Activated naive CD8-positive, alpha-beta T cell treated with anti-CD3 and anti-CD28 coated beads, Interleukin-2, amount 50 U/mL, for 24 hours (primary cell): ENCODE measurements at regions not wholly inside any gene's neighbourhood (a gene's known extent, or its start where the extent isn't known, plus 50 kb on each side); places are given as distances from the start of the nearest gene placed in this dataset.

Source experiments
- ATAC-seq: fragments of 150-1000 bp; cut with Tn5 transposase; one replicate; pipeline ENCODE4 v1.10.0; 2021
- DNase-seq: peaks from one replicate; pipeline ENCODE4 v3.0.0; 2021
- H3K27ac Mint-ChIP-seq: one replicate; pipeline ENCODE4 v1.8.0; 2021; ENCODE audit warnings: mild to moderate bottlenecking, mixed read lengths
- H3K27me3 Mint-ChIP-seq: one replicate; pipeline ENCODE4 v1.8.0; 2021; ENCODE audit warnings: mixed read lengths
- H3K36me3 Mint-ChIP-seq: one replicate; pipeline ENCODE4 v1.8.0; 2021; ENCODE audit warnings: low read depth, mixed read lengths
- H3K4me1 Mint-ChIP-seq: one replicate; pipeline ENCODE4 v1.8.0; 2021; ENCODE audit warnings: mixed read lengths
- H3K4me3 Mint-ChIP-seq: one replicate; pipeline ENCODE4 v1.8.0; 2021; ENCODE audit warnings: mild to moderate bottlenecking, moderate library complexity, mixed read lengths
- H3K9me3 Mint-ChIP-seq: one replicate; pipeline ENCODE4 v1.8.0; 2021; ENCODE audit warnings: mixed read lengths

DNA sequence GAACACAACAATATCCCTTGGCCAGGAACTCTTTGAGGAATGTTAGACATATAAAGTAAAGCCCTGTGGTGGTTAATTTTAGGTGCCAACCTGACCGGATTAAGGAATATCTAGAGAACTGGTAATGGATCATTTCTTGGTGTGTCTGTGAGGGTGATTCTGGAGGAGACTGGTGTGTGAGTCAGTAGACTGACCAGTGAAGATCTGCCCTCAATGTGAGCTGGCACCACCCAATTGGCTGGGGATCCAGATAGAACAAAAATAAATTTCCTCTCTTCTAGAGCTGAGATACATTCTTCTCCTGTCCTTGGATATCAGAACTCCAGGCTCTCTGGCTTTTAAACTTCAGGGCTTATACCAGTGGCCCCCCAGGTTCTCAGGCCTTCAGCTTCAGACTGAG lies 56.2 kb upstream of the TNPO1 start:
- no peaks in the 10 kb centered on the region for H3K4me1 Mint-ChIP-seq
- no peak for DNase-seq
- H3K9me3 Mint-ChIP-seq = no peaks in the 10 kb centered on the region
- no peak for ATAC-seq
- no peak overlapping the region for H3K4me3 Mint-ChIP-seq
- no peak overlapping the region for H3K27ac Mint-ChIP-seq
- peaks cover 20% of the 10 kb centered on the region for H3K27me3 Mint-ChIP-seq
- no peaks in the 10 kb centered on the region for H3K36me3 Mint-ChIP-seq

DNA sequence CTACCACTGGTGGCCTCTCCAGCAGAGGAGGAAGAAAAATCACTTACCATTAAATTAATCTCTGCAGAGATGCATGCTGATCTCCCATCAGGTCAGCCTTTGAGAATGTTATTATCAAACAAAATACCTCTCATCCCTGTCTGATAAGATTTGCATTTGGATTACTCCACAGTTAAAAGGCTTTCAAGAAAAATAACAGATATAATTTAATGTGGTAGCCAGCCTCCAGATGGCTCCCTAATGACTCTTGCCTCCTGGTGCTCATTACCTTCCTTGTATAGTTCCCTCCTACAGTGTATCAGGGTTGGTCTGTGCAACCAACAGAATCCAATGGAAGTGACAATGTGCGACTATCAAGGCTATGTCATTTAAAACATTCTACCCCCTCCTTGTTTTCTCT lies 63.6 kb upstream of the TNPO1 start:
- no peak overlapping the region for H3K4me3 Mint-ChIP-seq

DNA sequence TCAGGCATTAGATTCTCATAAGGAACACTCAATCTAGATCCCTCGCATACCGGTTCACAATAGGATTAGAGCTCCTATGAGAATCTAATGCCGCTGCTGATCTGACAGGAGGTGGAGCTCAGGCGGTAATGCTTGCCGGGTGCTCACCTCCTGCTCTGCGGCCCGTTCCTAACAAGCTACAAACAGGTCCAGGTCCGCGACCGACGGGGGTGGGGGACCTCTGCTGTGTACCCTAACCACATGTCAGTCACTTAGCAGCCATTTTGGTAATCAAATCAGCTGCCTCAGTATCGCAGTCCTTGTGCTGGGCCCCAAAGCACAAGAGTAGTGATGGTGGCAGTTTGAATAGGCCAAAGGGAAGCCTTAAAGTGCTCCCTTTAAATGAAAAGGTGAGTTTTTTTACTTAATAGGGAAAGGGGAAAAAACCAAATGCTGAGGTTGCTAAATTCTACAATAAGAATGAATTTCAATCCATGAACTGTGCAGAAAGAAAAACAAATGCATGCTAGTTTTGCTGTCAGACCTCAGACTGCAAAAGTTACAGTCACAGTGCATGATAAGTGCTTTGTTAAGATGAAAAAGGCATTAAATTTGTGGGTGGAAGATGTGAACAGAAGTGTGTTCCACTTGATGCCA lies 67.0 kb upstream of the TNPO1 start:
- no peaks in the 10 kb centered on the region for H3K4me1 Mint-ChIP-seq
- ATAC-seq (no peak), DNase-seq (no peak)
- no peaks in the 10 kb centered on the region for H3K36me3 Mint-ChIP-seq
- H3K27ac Mint-ChIP-seq = no peak overlapping the region
- H3K4me3 Mint-ChIP-seq = no peak overlapping the region
- peaks cover 2% of the 10 kb centered on the region for H3K27me3 Mint-ChIP-seq
- no peaks in the 10 kb centered on the region for H3K9me3 Mint-ChIP-seq

More for the DNA sequence above, 63.6 kb upstream of the TNPO1 start:
- Mint-ChIP-seq H3K9me3 (no peaks in the 10 kb centered on the region), H3K27me3 (peaks cover 2% of the 10 kb centered on the region), H3K36me3 (no peaks in the 10 kb centered on the region), H3K4me1 (no peaks in the 10 kb centered on the region), H3K27ac (no peak overlapping the region)
- ATAC-seq (no peak), DNase-seq (no peak)

DNA sequence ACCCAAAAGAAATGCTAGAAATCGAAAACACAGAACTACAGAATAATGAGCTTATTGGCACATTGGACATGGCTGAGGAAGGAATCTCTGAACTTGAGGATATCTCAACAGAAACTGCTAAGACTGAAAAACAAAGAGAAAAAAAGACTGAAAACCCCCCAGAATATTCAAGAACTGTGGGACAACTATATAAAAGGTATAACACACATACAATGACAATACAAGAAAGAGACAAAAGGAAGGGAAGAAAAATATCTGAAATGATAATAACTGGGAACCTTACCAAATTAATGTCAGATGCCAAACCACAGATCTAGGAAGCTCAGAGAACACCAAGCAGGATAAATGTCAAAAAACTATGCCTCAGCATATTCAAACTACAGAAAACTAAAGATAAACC lies 68.6 kb upstream of the TNPO1 start:
- no peaks in the 10 kb centered on the region for H3K4me1 Mint-ChIP-seq
- DNase-seq = no peak
- no peak for ATAC-seq
- no peak overlapping the region for H3K27ac Mint-ChIP-seq
- peaks cover 4% of the 10 kb centered on the region for H3K27me3 Mint-ChIP-seq
- H3K36me3 Mint-ChIP-seq = no peaks in the 10 kb centered on the region
- H3K9me3 Mint-ChIP-seq = no peaks in the 10 kb centered on the region
- H3K4me3 Mint-ChIP-seq = no peak overlapping the region

GRCh38 chr5:72746736-72747135 lies 69.7 kb upstream of the TNPO1 start:
- Mint-ChIP-seq H3K36me3 (no peaks in the 10 kb centered on the region), H3K4me1 (no peaks in the 10 kb centered on the region), H3K9me3 (no peaks in the 10 kb centered on the region), H3K4me3 (no peak overlapping the region), H3K27me3 (peaks cover 4% of the 10 kb centered on the region), H3K27ac (no peak overlapping the region)
- no peak for ATAC-seq
- DNase-seq = no peak

DNA sequence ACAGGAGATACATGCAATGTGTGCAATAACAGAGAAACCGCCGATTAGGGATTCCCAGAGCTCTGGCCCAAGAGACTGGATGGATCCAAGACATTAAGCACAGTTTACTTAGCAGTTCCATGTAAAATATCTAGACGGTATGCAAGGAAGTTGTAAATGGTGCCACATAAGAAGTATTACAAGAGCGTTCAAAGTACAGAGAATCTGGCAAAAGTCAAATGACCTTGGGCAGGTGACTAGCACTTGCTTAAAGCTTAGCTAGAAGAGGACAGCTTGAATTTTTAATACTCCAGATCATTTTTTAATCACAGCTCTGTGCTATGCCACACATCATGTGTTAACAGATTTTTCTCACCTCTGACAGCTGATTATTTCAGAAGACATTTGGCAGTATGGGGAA lies 72.3 kb upstream of the TNPO1 start:
- Mint-ChIP-seq H3K4me3 (no peak overlapping the region), H3K9me3 (no peaks in the 10 kb centered on the region), H3K27ac (no peak overlapping the region), H3K36me3 (no peaks in the 10 kb centered on the region), H3K4me1 (no peaks in the 10 kb centered on the region), H3K27me3 (peaks cover 4% of the 10 kb centered on the region)
- ATAC-seq (no peak), DNase-seq (no peak)

DNA sequence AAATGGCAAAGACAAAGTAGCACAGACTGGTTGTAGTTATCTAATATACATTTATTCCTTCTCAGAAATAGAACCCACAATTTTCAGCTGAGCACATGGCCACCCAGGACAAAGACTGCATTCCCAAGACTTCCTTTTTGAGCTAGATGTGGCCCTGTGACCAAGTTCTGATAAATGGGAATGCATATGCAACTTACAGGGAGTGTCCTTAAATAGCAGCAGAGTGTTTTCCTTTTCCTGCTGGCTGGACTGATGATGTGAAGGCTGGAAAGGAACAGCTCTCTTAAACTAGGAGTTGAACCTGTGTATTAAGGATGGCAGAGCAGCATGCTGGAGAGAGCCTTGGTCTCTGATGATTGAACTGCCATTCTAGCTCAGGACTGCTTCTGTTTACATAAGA lies 74.7 kb upstream of the TNPO1 start:
- no peaks in the 10 kb centered on the region for H3K4me1 Mint-ChIP-seq

GRCh38 chr5:72733810-72734209 lies 82.7 kb upstream of the TNPO1 start:
- Mint-ChIP-seq H3K4me1 (no peaks in the 10 kb centered on the region), H3K27ac (no peak overlapping the region), H3K4me3 (no peak overlapping the region), H3K36me3 (no peaks in the 10 kb centered on the region), H3K27me3 (peaks cover 4% of the 10 kb centered on the region), H3K9me3 (peaks cover 5% of the 10 kb centered on the region)
- DNase-seq (no peak), ATAC-seq (no peak)

More for the DNA sequence above, 74.7 kb upstream of the TNPO1 start:
- Mint-ChIP-seq H3K9me3 (no peaks in the 10 kb centered on the region), H3K27ac (no peak overlapping the region), H3K27me3 (peaks cover 4% of the 10 kb centered on the region), H3K4me3 (no peak overlapping the region), H3K36me3 (no peaks in the 10 kb centered on the region)
- no peak for ATAC-seq
- no peak for DNase-seq

DNA sequence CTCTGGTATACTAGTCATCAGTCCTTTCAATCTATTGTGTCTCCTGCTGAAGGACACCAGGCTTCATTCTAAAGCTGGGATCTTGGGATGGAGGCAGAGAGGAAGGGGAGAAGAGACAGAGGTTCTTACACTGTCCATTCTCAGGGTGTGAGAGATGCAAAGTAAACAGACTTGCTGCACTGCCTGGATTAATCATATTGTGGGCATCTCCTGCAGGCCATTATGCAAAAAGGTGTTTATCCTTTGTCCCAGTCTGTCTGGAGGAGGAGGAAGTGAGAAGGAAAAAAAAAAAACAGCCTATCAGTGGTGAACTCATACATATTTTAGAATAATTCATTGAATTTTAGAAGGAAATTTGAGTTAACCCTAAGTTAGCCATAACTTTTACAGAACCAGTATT lies 92.9 kb upstream of the TNPO1 start:
- no peak for ATAC-seq
- Mint-ChIP-seq H3K9me3 (no peaks in the 10 kb centered on the region), H3K36me3 (no peaks in the 10 kb centered on the region), H3K4me3 (no peak overlapping the region), H3K27ac (no peak overlapping the region), H3K27me3 (peaks cover 19% of the 10 kb centered on the region), H3K4me1 (no peaks in the 10 kb centered on the region)
- no peak for DNase-seq

DNA sequence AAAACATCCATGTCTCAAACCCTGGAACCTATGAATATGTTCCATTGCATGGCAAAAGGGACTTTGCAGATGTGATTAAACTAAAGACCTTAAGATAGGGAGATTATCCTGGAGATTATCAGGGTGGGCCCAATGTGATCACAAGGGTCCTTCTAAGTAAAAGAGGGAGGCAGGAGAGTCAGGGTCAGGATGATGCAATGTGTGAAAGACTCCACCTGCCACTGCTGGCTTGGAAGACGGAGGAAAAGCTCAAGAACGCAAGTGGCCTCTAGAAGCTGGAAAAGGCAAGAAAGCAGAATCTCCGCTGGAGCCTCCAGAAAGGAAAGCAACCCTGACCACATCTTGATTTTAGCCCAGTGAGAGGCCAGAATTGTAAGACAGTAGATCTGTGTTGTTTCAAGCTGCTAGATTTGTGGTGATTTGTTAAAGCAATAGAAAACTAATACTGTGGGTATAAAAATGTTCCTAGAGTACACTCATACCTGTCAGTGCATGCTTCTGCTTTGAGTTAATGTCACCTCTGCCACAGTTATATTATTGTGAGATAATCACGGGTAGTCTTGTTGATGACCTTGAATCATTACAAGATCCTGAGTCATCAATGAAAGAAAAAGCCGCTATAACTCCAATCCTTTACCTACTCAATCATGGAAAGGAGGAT lies 93.5 kb upstream of the TNPO1 start:
- no peaks in the 10 kb centered on the region for H3K36me3 Mint-ChIP-seq
- no peak overlapping the region for H3K27ac Mint-ChIP-seq

DNA sequence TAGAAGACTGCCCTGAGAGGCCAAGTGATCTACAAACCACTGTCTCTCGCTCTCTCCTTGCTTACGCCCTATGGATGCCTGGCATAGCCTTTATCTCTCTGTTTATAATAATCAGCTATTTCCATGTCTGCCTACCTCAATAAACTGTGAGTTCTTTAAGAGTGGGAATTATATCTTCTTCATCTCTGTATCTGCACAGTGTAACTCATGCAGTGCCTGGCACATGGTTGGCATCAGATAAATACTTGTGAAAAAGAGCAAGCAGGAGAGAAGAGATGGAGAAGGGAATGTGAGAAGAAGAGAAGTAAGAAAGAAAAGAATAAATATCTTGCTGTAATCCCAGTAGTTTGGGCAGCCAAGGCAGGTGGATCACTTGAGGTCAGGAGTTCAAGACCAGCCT lies 94.6 kb upstream of the TNPO1 start:
- DNase-seq (no peak), ATAC-seq (no peak)
- H3K27ac Mint-ChIP-seq = no peak overlapping the region
- no peak overlapping the region for H3K4me3 Mint-ChIP-seq
- no peaks in the 10 kb centered on the region for H3K9me3 Mint-ChIP-seq
- H3K4me1 Mint-ChIP-seq = no peaks in the 10 kb centered on the region
- H3K27me3 Mint-ChIP-seq = peaks cover 19% of the 10 kb centered on the region
- no peaks in the 10 kb centered on the region for H3K36me3 Mint-ChIP-seq

More for the DNA sequence above, 93.5 kb upstream of the TNPO1 start:
- no peaks in the 10 kb centered on the region for H3K4me1 Mint-ChIP-seq
- DNase-seq (no peak), ATAC-seq (no peak)
- no peaks in the 10 kb centered on the region for H3K9me3 Mint-ChIP-seq
- H3K27me3 Mint-ChIP-seq = peaks cover 19% of the 10 kb centered on the region
- H3K4me3 Mint-ChIP-seq = no peak overlapping the region

GRCh38 chr5:72720205-72720604 lies 96.3 kb upstream of the TNPO1 start:
- Mint-ChIP-seq H3K4me1 (no peaks in the 10 kb centered on the region), H3K36me3 (no peaks in the 10 kb centered on the region), H3K4me3 (no peak overlapping the region), H3K27ac (no peak overlapping the region), H3K27me3 (peaks cover 11% of the 10 kb centered on the region), H3K9me3 (no peaks in the 10 kb centered on the region)
- ATAC-seq (no peak), DNase-seq (no peak)

DNA sequence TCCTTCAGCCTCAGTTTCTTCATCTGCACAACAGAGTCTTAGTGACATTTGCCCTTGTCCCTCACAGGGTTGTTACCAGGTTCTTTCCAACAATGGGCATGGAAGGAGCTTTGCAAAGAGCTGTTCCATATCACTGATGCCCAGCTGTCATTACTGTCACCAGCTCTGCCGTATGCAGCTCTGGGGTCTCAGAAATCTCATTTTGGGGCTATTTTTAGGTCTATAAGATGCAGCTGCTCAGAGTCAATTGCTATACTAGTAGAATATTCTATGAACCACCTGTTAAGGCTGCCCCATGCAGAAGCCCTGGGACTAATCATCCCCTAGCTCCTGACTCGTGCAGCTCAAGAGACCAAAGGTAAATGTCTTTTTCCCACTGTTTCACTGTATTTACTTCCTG lies 105.1 kb upstream of the TNPO1 start:
- H3K4me3 Mint-ChIP-seq = no peak overlapping the region
- no peaks in the 10 kb centered on the region for H3K36me3 Mint-ChIP-seq
- no peak overlapping the region for H3K27ac Mint-ChIP-seq
- no peak for DNase-seq
- ATAC-seq = no peak
- no peaks in the 10 kb centered on the region for H3K9me3 Mint-ChIP-seq
- H3K4me1 Mint-ChIP-seq = no peaks in the 10 kb centered on the region
- peaks cover 14% of the 10 kb centered on the region for H3K27me3 Mint-ChIP-seq

GRCh38 chr5:72709341-72709740 lies 107.1 kb upstream of the TNPO1 start:
- Mint-ChIP-seq H3K27ac (no peak overlapping the region), H3K27me3 (peaks cover 21% of the 10 kb centered on the region), H3K4me1 (no peaks in the 10 kb centered on the region), H3K4me3 (no peak overlapping the region), H3K9me3 (no peaks in the 10 kb centered on the region), H3K36me3 (no peaks in the 10 kb centered on the region)
- DNase-seq (no peak), ATAC-seq (no peak)

GRCh38 chr5:72705178-72705577 lies 111.3 kb upstream of the TNPO1 start:
- no peaks in the 10 kb centered on the region for H3K9me3 Mint-ChIP-seq
- no peak for ATAC-seq
- H3K27me3 Mint-ChIP-seq = peaks cover 22% of the 10 kb centered on the region
- no peak for DNase-seq
- H3K36me3 Mint-ChIP-seq = no peaks in the 10 kb centered on the region
- H3K4me1 Mint-ChIP-seq = no peaks in the 10 kb centered on the region
- no peak overlapping the region for H3K27ac Mint-ChIP-seq
- no peak overlapping the region for H3K4me3 Mint-ChIP-seq

GRCh38 chr5:72703876-72704275 lies 112.6 kb upstream of the TNPO1 start:
- no peak for ATAC-seq
- no peak overlapping the region for H3K4me3 Mint-ChIP-seq
- H3K27me3 Mint-ChIP-seq = peaks cover 19% of the 10 kb centered on the region
- no peaks in the 10 kb centered on the region for H3K9me3 Mint-ChIP-seq
- no peak overlapping the region for H3K27ac Mint-ChIP-seq
- no peaks in the 10 kb centered on the region for H3K4me1 Mint-ChIP-seq
- no peaks in the 10 kb centered on the region for H3K36me3 Mint-ChIP-seq
- DNase-seq = no peak
